Uterus (tissue), 3 donors: ENCODE measurements at regions not wholly inside any gene's neighbourhood (a gene's known extent, or its start where the extent isn't known, plus 50 kb on each side); places are given as distances from the start of the nearest gene placed in this dataset.

ENCODE experiments used
- DNase-seq, 2 donors: peaks; one replicate each; pipeline ENCODE4 v3.0.0-alpha.2; 2019 to 2020
- H3K27ac ChIP-seq, 2 donors: fragments of 200-600 bp; sonication (generic); 1 replicate in 1 of 2; 2 replicates in 1 of 2; pipeline ENCODE4 v1.5.1; 2016 to 2018
- H3K27me3 ChIP-seq, 2 donors: fragments of 200-600 bp; sonication (generic); one replicate each; pipeline ENCODE4 v1.5.1; 2018 to 2019; ENCODE audit warnings: control low read depth in 1 of 2
- H3K36me3 ChIP-seq, 2 donors: fragments of 200-600 bp; sonication (generic); one replicate each; pipeline ENCODE4 v1.5.1; 2019; ENCODE audit warnings: control low read depth in 1 of 2
- H3K4me1 ChIP-seq, 2 donors: fragments of 200-600 bp; sonication (generic); one replicate each; pipeline ENCODE4 v1.5.1; 2018 to 2019; ENCODE audit warnings: control low read depth in 1 of 2
- H3K4me3 ChIP-seq, 2 donors: fragments of 200-600 bp; sonication (generic); 1 replicate in 1 of 2; 2 replicates in 1 of 2; pipeline ENCODE4 v1.5.1; 2018 to 2019; ENCODE audit warnings: mild to moderate bottlenecking in 1 of 2
- H3K9me3 ChIP-seq, 2 donors: fragments of 200-600 bp; sonication (generic); one replicate each; pipeline ENCODE4 v1.5.1; 2019; ENCODE audit warnings: control low read depth in 1 of 2
- POLR2A ChIP-seq, 2 donors: fragments of 450-650 bp; IDR thresholded peaks; one replicate each; pipeline ENCODE4 v1.6.1; 2016; ENCODE audit warnings: antibody characterized with exemption in 2 of 2, mild to moderate bottlenecking in 1 of 2, moderate library complexity in 1 of 2
- intact Hi-C: fragments of 100-400 bp; cut with DNase I; formaldehyde crosslinking; loops from one replicate; pipeline ENCODE4 v1.15.1; 2023; ENCODE audit warnings: low total_unique reads
- TF ChIP-seq, protein P1 (sequence below), 4 experiments: fragments of 200-600 bp in 2 of 4; fragments of 450-650 bp in 2 of 4; sonication (generic) in 2 of 4; IDR thresholded peaks; one replicate each; pipeline ENCODE4 v1.5.1; 2016 to 2019; ENCODE audit warnings: antibody characterized with exemption in 4 of 4, mild to moderate bottlenecking in 2 of 4, moderate library complexity in 1 of 4
- donor health status: DM: yes; HTN: yes; CAD: no.

DNA sequence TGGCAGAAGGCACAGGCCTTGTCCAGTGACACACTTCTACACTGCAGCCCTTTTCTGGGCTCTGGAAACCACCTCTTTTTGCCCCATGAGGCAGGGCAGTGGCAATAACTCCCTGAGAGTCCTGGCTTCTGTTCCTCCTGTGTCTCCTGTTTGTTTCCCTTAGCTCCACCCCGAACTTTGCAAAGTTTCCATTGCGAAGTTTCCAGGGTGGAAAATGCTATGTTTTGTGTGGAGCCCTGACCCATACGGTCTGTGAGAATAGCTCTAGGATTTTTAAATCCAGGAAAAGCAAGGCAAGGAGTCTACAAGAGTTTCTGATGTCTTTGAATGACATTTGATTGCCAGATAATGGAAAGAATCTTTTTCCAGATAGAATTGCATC is 92.2 kb upstream of the AKR1E2 start:
- H3K36me3 ChIP-seq = no peaks in the 10 kb centered on the region
- no peak overlapping the region for H3K4me3 ChIP-seq
- H3K9me3 ChIP-seq = no peaks in the 10 kb centered on the region
- H3K27me3 ChIP-seq = no peaks in the 10 kb centered on the region
- intact Hi-C loops = no loop called here
- TF ChIP-seq, protein P1, sequence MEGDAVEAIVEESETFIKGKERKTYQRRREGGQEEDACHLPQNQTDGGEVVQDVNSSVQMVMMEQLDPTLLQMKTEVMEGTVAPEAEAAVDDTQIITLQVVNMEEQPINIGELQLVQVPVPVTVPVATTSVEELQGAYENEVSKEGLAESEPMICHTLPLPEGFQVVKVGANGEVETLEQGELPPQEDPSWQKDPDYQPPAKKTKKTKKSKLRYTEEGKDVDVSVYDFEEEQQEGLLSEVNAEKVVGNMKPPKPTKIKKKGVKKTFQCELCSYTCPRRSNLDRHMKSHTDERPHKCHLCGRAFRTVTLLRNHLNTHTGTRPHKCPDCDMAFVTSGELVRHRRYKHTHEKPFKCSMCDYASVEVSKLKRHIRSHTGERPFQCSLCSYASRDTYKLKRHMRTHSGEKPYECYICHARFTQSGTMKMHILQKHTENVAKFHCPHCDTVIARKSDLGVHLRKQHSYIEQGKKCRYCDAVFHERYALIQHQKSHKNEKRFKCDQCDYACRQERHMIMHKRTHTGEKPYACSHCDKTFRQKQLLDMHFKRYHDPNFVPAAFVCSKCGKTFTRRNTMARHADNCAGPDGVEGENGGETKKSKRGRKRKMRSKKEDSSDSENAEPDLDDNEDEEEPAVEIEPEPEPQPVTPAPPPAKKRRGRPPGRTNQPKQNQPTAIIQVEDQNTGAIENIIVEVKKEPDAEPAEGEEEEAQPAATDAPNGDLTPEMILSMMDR (IDR thresholded peaks at IDR 0.05) = no peak
- no peak for TF ChIP-seq POLR2A (IDR thresholded peaks at IDR 0.05)
- H3K27ac ChIP-seq = no peak overlapping the region
- no peak for DNase-seq
- H3K4me1 ChIP-seq = no peaks in the 10 kb centered on the region

DNA sequence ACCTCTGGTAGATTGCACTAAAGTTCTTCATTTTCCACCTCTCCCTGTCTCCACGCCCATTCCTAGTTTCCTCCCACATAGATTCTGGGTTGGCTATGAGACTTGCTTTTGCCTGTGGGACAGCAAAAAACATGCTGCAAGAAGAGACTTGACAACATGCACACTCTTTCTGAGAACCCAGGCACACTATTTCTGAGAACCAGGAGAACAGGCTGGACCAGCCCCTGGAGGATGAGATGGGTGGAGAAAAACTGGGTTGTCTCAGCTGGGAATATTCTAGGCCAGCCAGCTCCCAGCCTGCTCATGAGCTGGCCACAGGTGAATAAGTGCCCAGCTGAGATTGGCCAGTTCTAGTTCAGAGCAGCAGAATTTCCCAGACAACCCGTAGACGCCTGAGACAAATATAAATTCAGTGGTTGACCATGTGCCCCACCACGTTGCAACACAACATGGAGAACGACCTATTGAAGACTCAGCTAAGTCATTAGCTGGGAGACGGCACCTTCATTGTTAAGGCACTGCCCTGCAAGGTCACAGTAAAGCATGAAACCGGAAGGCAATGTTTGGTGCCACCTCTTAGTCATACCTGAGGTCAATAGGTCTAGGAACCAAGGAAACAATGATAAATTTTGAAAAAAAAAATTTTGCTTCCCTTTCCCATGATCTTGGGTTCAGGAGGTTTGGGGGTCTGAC is 92.7 kb upstream of the AKR1E2 start:
- TF ChIP-seq POLR2A (IDR thresholded peaks at IDR 0.05) = no peak
- TF ChIP-seq, protein P1 (IDR thresholded peaks at IDR 0.05) = no peak
- intact Hi-C loops = no loop called here
- Histone ChIP-seq H3K27ac (no peak overlapping the region), H3K27me3 (no peaks in the 10 kb centered on the region), H3K36me3 (no peaks in the 10 kb centered on the region), H3K9me3 (no peaks in the 10 kb centered on the region), H3K4me3 (no peak overlapping the region), H3K4me1 (no peaks in the 10 kb centered on the region)
- DNase-seq = no peak

DNA sequence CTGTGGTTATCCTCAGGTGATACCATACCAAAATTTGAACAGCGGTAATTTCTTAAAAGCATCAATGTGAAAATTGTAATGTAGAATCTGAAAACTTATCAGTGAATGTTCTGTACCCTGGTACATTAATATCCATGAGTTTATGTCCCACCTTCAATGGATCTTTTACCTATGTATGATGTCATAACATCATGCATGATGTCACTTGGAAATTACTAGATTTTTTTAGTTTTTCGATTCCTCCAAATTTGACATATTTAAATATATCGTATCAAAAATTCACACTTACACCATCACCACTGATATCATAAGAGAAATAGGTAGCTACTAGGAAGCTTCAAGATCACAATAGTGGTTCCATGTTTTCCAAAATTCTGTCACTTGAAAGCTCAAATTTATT is 95.0 kb upstream of the AKR1E2 start:
- Histone ChIP-seq H3K4me1 (no peaks in the 10 kb centered on the region), H3K9me3 (no peaks in the 10 kb centered on the region), H3K27ac (no peak overlapping the region), H3K36me3 (no peaks in the 10 kb centered on the region), H3K4me3 (no peak overlapping the region), H3K27me3 (no peaks in the 10 kb centered on the region)
- TF ChIP-seq, protein P1 (IDR thresholded peaks at IDR 0.05) = no peak
- no peak for TF ChIP-seq POLR2A (IDR thresholded peaks at IDR 0.05)
- intact Hi-C loops = no loop called here
- no peak for DNase-seq

DNA sequence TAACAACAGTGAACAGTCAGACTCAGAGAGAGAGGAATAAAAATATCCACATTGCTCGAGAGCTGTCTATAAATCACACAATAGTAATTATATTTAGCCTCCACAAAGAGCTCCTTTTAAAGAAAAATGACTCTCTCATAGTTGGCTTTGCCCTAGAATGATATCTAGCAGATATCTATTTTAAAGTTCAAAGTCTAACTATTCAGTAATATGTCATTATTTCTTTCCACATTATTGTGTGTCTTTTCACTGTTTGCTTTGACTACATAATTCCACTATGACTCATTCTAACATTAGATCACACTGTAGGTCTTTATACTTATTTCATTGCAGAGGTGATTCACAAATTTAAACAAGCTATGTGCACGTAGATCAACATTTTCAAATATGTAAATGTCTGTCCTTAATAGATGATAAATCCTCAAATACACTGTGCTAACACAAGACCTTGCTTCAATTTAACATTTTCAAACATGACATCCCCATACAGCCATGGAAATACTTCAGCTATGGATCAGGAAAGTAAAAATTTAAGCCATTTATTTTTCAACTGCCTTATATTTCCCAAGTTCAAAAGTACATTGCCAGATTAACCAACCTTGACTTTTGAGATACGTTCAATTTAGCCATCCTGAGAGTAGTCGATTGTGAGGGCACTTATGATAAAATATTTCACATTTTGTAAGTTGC is 99.9 kb upstream of the AKR1E2 start:
- TF ChIP-seq, protein P1 (IDR thresholded peaks at IDR 0.05) = no peak
- no peak for TF ChIP-seq POLR2A (IDR thresholded peaks at IDR 0.05)
- Histone ChIP-seq H3K4me1 (no peaks in the 10 kb centered on the region), H3K36me3 (no peaks in the 10 kb centered on the region), H3K9me3 (no peaks in the 10 kb centered on the region), H3K27ac (peak overlapping the region in 1 of 2 donors; percentile 5), H3K27me3 (no peaks in the 10 kb centered on the region), H3K4me3 (no peak overlapping the region)
- DNase-seq = no peak
- intact Hi-C loops = no loop called here

DNA sequence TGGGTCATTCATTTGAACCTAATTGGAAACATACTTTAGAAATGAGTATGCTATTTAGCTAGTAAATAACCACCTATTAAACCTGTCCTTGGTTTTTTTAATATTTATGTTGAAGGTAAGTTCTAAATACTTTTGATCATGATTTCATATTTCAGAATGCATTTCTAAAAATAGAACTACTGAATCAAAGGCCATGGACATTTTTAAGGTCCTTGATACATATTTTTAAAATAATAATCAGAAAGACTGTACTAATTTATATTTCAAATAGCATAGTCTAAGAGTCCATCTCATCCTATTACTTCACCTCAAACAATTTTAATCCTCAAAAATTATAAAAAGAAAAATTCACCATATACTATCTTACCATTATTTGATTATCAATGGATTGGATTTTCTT is 102.1 kb upstream of the AKR1E2 start:
- no peak for TF ChIP-seq POLR2A (IDR thresholded peaks at IDR 0.05)
- TF ChIP-seq, protein P1 (IDR thresholded peaks at IDR 0.05) = no peak
- no peaks in the 10 kb centered on the region for H3K4me1 ChIP-seq
- no peak overlapping the region for H3K27ac ChIP-seq
- DNase-seq = no peak
- intact Hi-C loops = no loop called here
- H3K4me3 ChIP-seq = no peak overlapping the region
- no peaks in the 10 kb centered on the region for H3K27me3 ChIP-seq
- H3K9me3 ChIP-seq = no peaks in the 10 kb centered on the region
- no peaks in the 10 kb centered on the region for H3K36me3 ChIP-seq
